Cardiac septum (tissue), 1 donor: ENCODE measurements at regions not wholly inside any gene's neighbourhood (a gene's known extent, or its start where the extent isn't known, plus 50 kb on each side); places are given as distances from the start of the nearest gene placed in this dataset.
"Not testable (repeated sequence)": the region's sequence is repeated elsewhere in the genome, so short reads cannot be mapped to it uniquely, and the experiment has no call there.

Experiments
- DNase-seq: peaks from one replicate; pipeline ENCODE4 v3.0.0-alpha.2; 2020; ENCODE audit warnings: low spot score
- intact Hi-C: fragments of 100-400 bp; cut with DNase I; formaldehyde crosslinking; loops from one replicate; pipeline ENCODE4 v1.14.0; 2022
- donor health status: DM: no; HTN: no; CAD: no.

GRCh38 chr22:49527611-49528419, 299.9 kb downstream of the BRD1 start:
- DNase-seq = no peak
- intact Hi-C loops = no loop called here

DNA sequence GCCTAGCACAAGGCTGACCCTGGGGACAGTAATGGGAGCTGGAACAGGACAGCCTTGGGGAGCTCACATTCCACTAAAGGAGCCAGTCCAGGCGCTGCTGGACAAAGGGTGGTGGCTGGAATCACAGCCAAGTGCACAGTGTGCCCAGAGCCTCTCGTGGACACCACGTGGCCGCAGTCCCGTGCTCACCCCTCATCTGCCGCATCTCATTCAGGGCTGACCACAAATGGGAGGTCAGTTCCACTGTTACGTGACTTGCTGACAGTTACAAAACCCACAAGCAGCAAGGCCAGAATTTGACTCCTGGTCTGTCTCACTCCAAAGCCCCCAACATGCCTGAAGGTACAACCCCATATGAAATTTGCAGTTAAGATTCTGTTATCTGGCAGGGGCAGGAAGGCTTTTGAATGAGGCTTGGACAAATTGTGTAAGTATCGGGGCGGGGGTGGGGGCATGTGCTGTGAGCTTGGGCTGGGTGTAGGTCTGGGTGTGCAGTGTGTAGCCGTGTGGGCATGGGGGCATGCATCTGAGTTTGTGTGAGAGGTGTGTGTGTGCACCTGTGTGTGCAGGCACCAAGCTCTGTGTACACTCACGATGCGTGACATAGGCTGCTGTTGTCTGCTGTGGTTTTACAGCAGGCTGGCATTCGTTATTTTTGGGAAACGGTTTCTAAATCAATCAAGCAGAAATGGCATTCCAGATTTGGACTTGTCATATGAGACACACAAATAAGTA, 301.7 kb downstream of the BRD1 start:
- no peak for DNase-seq
- intact Hi-C loops = no loop called here

DNA sequence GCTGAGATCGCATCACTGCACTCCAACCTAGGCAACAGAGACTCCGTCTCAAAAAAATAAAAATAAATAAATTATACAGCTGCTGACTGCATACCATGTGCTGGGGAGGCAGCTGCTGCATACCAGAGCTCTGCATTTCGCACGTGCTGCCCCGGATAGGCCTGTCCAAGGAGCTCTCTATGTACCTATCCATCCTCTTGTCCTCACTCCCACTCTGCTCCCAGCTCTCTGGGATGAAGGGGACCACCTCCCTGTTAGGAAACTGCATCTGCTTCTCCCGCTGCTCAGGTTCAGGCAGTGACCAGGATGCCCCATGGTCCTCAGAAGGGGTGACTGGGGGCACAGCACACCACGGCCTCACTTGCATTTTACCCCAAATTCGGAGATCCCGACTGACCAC, 302.3 kb downstream of the BRD1 start:
- DNase-seq = no peak
- intact Hi-C loops = no loop called here

- peak; percentile 46 for DNase-seq
- intact Hi-C loops = no loop called here
These were observed 303.3 kb downstream of the BRD1 start for GRCh38 chr22:49524362-49524761.

- intact Hi-C loops = no loop called here
- peak; percentile 65 for DNase-seq
These were observed 304.2 kb downstream of the BRD1 start for GRCh38 chr22:49523374-49524008.

- peak; percentile 69 for DNase-seq
- intact Hi-C loops = no loop called here
These were observed 304.9 kb downstream of the BRD1 start for GRCh38 chr22:49522582-49523373.

GRCh38 chr22:49521787-49522224, 305.9 kb downstream of the BRD1 start:
- intact Hi-C loops = no loop called here
- DNase-seq = peak; percentile 56

- peak; percentile 20 for DNase-seq
- intact Hi-C loops = no loop called here
These were observed 308.4 kb downstream of the BRD1 start for GRCh38 chr22:49519117-49519737.

DNA sequence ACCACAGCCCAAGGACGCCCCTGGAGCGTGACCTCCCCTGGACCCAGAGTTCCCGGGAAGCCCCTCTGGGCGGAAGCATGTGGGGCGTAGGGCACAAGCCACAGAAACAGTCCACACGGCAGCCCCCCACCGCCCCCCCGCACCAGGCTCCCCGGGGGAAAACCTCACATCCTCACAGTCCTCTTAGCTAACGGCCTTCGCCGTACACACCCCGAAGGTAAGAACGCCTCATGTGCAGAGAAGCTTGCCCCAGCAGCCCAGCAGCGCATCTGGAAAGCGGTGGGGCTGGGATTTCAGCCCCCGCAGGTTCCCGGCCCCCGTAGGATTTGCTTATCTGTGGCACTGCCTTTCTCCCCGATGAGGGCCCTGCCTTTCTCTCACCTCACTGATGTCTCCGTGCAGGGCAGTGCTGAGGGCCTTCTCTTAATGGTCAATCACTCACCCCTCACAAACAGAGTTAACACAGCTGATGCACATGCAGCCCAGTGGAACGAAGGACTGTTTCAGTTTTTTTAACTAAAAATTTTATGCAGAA, 309.2 kb downstream of the BRD1 start:
- peak; percentile 72 for DNase-seq
- intact Hi-C loops = no loop called here

DNA sequence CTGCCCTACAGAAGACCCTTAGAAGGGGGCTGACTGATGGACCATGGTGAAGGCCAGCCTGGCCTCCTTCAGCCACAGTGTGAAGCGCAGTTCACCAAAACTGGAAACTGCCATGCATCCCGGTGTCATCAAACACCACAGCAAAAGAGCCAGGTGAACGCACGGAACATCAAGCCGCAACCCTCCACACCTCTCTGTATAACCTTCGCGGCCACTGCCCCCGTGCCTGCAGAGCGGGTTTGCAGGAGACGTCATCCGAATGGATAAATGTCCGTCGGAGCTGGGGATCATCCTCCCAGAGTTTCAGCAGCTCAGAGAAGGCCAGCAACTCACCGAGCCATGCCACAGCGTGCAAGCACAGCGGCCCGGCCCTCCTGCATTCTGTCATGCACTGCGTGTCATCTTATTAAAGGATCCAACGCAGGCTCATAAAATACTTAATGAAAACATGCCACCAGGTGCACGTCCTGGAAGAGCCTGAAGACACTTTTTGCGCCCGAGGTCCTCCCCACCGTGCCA, 309.9 kb downstream of the BRD1 start:
- intact Hi-C loops = no loop called here
- DNase-seq = peak; percentile 58

GRCh38 chr22:49517211-49517610, 310.5 kb downstream of the BRD1 start:
- peak; percentile 68 for DNase-seq
- intact Hi-C loops = no loop called here

DNA sequence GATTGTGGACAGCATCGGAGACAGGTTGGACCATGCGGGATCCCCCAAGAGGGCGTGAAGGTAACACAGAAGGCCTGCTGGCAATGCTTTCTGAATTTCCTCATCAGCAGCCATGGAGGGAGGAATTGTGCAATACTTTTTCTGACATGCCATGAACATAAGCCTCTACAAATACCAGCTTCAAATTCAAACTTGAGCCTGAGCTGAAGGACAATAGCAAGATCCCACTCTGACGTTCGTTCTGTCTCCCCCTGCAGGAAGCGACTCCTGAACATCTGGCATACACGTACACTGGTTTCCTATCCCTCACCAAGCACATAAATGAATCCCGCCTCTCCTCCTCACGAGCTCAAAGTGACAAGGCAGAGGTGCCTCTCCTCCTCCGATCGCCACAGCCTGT, 312.2 kb downstream of the BRD1 start:
- intact Hi-C loops = no loop called here
- peak; percentile 24 for DNase-seq

- no peak for DNase-seq
- intact Hi-C loops = no loop called here
These were observed 313.0 kb downstream of the BRD1 start for GRCh38 chr22:49514641-49515040.

DNA sequence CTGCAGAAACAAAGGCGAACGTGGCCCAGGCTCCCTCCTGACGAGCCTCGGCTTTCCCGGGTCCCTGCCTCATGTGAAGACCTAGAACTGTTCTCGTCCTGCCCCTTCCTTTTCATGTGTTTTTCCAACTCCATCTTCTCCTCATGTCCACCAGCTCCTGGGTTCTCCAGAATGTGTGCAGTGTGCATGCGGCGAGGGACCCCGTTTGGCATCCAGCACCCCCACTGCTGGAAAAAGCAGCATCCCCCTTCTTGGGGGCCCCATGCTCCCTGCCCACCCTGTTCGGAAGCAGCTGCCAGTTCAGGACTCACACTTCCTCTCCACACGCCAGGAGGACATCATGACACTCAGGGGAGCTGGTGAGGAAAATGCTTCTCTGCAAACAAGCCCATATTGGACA, 313.5 kb downstream of the BRD1 start:
- intact Hi-C loops = no loop called here

DNA sequence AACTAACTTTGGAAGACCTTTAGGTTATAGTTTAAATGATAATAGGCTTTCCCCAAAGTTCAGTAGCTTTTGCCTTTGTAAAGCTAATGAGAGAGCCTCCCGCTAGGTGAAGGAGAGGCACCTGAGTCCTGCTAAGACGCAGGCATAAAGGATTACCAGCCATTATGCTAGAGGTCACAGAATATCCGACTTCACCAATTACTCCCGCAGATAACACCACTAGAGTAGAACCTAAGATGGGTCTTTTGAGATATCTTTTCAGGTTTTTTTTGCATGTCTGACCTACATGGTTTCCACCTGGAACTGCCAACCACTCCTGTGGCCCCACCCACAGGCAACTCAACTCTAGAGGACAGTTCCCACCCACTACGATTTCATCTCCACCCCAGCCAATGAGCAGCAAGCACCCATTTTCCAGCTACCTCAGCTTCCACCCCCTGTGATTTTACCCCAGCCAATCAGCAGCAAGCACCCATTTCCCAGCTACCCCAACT, 314.3 kb downstream of the BRD1 start:
- no peak for DNase-seq
- intact Hi-C loops = no loop called here

More for the DNA sequence above, 313.5 kb downstream of the BRD1 start:
- DNase-seq = peak; percentile 53

GRCh38 chr22:49512487-49513165, 315.0 kb downstream of the BRD1 start:
- no peak for DNase-seq
- intact Hi-C loops = no loop called here

DNA sequence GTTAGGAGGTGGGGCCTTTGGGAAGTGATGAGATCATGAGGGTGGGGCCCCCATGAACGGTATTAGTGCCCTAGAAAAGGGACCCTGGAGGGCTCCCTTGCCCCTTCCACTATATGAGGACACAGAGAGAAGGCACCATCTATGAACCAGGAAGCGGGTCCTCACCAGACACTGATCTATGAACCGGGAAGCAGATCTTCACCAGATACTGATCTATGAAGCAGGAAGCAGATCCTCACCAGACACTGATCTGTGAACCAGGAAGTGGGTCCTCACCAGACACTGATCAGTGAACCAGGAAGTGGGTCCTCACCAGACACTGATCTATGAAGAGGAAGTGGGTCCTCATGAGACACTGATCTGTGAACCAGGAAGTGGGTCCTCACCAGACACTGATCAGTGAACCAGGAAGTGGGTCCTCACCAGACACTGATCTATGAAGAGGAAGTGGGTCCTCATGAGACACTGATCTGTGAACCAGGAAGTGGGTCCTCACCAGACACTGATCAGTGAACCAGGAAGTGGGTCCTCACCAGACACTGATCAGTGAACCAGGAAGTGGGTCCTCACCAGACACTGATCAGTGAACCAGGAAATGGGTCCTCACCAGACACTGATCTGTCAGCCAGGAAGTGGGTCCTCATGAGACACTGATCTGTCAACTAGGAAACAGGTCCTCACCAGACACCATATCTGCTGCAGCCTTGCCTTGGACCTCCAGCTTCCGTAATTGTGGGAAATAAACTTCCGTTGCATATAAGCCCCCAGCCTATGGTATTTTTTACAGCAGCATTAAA, 316.1 kb downstream of the BRD1 start:
- intact Hi-C loops = not testable (repeated sequence)
- peak; percentile 10 for DNase-seq
